OCI-LY1 (cell line): ENCODE measurements at regions not wholly inside any gene's neighbourhood (a gene's known extent, or its start where the extent isn't known, plus 50 kb on each side); places are given as distances from the start of the nearest gene placed in this dataset.

Experiments used
- H2AFZ ChIP-seq: fragments of 200-600 bp; sonication (generic), shearing (Covaris generic); 2 replicates; pipeline ENCODE4 v1.6.0; 2014; ENCODE audit warnings: antibody characterized with exemption, mild to moderate bottlenecking, low read length
- H3F3A ChIP-seq: fragments of 200-600 bp; sonication (generic), shearing (Covaris generic); 2 replicates; pipeline ENCODE4 v1.6.0; 2014; ENCODE audit warnings: mild to moderate bottlenecking, antibody characterized with exemption, low read length, moderate library complexity; ENCODE audit not compliant: insufficient read depth
- H3K27ac ChIP-seq: fragments of 200-600 bp; sonication (generic); 2 replicates; pipeline ENCODE4 v1.5.1; 2014; ENCODE audit warnings: low read length, mixed run types, mild to moderate bottlenecking, low read depth; ENCODE audit not compliant: poor library complexity, severe bottlenecking
- H3K27me3 ChIP-seq: fragments of 200-600 bp; sonication (generic); 2 replicates; pipeline ENCODE4 v1.6.0; 2014; ENCODE audit warnings: antibody characterized with exemption, mild to moderate bottlenecking, low read length, moderate library complexity; ENCODE audit not compliant: insufficient read depth
- H3K36me3 ChIP-seq: fragments of 200-600 bp; sonication (generic); 2 replicates; pipeline ENCODE4 v1.6.1; 2014; ENCODE audit warnings: mild to moderate bottlenecking, antibody characterized with exemption, low read length, moderate library complexity, mixed read lengths; ENCODE audit not compliant: insufficient read depth
- H3K4me1 ChIP-seq: fragments of 200-600 bp; sonication (generic); 2 replicates; pipeline ENCODE4 v1.5.1; 2014; ENCODE audit warnings: mild to moderate bottlenecking, low read length, moderate library complexity; ENCODE audit not compliant: insufficient read depth, severe bottlenecking
- H3K4me2 ChIP-seq: fragments of 200-600 bp; sonication (generic), shearing (Covaris generic); 2 replicates; pipeline ENCODE4 v1.6.1; 2014; ENCODE audit warnings: low read length
- H3K4me3 ChIP-seq: fragments of 200-600 bp; sonication (generic); 2 replicates; pipeline ENCODE4 v1.5.1; 2014; ENCODE audit warnings: low read length, low read depth, mild to moderate bottlenecking, mixed read lengths; ENCODE audit not compliant: poor library complexity, severe bottlenecking
- H3K79me2 ChIP-seq: fragments of 200-600 bp; shearing (Covaris generic); 2 replicates; pipeline ENCODE4 v1.6.1; 2016; ENCODE audit warnings: mixed run types, low read length, mixed read lengths; ENCODE audit not compliant: insufficient read depth
- H3K9ac ChIP-seq: fragments of 200-600 bp; sonication (generic), shearing (Covaris generic); 2 replicates; pipeline ENCODE4 v1.6.1; 2014; ENCODE audit warnings: mild to moderate bottlenecking, low read length, mixed read lengths
- H3K9me2 ChIP-seq: fragments of 200-600 bp; sonication (generic), shearing (Covaris generic); 2 replicates; pipeline ENCODE4 v1.6.1; 2014; ENCODE audit warnings: low read depth, mild to moderate bottlenecking, low read length, mixed read lengths
- H3K9me3 ChIP-seq: fragments of 200-600 bp; shearing (Covaris generic); 2 replicates; pipeline ENCODE4 v1.6.1; 2014; ENCODE audit warnings: low read length, mixed read lengths
- H4K20me1 ChIP-seq: fragments of 200-600 bp; sonication (generic), shearing (Covaris generic); 2 replicates; pipeline ENCODE4 v1.6.0; 2016; ENCODE audit warnings: mild to moderate bottlenecking, low read length; ENCODE audit not compliant: insufficient read depth
- CTCF ChIP-seq: fragments of 200-600 bp; sonication (generic), shearing (Covaris generic); IDR thresholded peaks from 2 replicates; pipeline ENCODE4 v1.5.1; 2017; ENCODE audit warnings: mild to moderate bottlenecking, antibody characterized with exemption, low read length, moderate library complexity, mixed read lengths
- EZH2 ChIP-seq: fragments of 200-600 bp; sonication (generic), shearing (Covaris generic); IDR thresholded peaks from 2 replicates; pipeline ENCODE4 v1.8.0; 2017; ENCODE audit warnings: borderline replicate concordance, mixed run types, mild to moderate bottlenecking, antibody characterized with exemption, low read length, moderate library complexity, mixed read lengths

GRCh38 chr4:58935332-58935731 lies 1825.1 kb upstream of the IGFBP7 start:
- Histone ChIP-seq H4K20me1 (no peaks in the 10 kb centered on the region), H3K9me2 (no peaks in the 10 kb centered on the region), H3K9ac (no peak overlapping the region), H3K79me2 (no peaks in the 10 kb centered on the region), H3K4me3 (no peak overlapping the region), H3K4me2 (no peak overlapping the region), H3K4me1 (no peaks in the 10 kb centered on the region), H3K36me3 (no peaks in the 10 kb centered on the region), H3K27me3 (no peaks in the 10 kb centered on the region), H3K9me3 (no peaks in the 10 kb centered on the region), H3K27ac (no peak overlapping the region), H3F3A (no peaks in the 10 kb centered on the region), H2AFZ (no peak overlapping the region)
- no peak for TF ChIP-seq CTCF
- TF ChIP-seq EZH2, result no peak

- H3F3A ChIP-seq, result no peaks in the 10 kb centered on the region
- H3K36me3 ChIP-seq, result no peaks in the 10 kb centered on the region
- H2AFZ ChIP-seq, result no peak overlapping the region
Measured at GRCh38 chr4:58936436-58936835, 1826.3 kb upstream of the IGFBP7 start.

GRCh38 chr4:58940167-58940566 lies 1830.0 kb upstream of the IGFBP7 start:
- Histone ChIP-seq H3K4me3 (no peak overlapping the region), H3K79me2 (no peaks in the 10 kb centered on the region), H3F3A (no peaks in the 10 kb centered on the region), H3K9ac (no peak overlapping the region), H4K20me1 (no peaks in the 10 kb centered on the region), H3K27ac (no peak overlapping the region), H3K9me2 (no peaks in the 10 kb centered on the region), H3K4me1 (no peaks in the 10 kb centered on the region), H3K4me2 (no peak overlapping the region), H2AFZ (no peak overlapping the region), H3K27me3 (no peaks in the 10 kb centered on the region), H3K36me3 (no peaks in the 10 kb centered on the region), H3K9me3 (no peaks in the 10 kb centered on the region)
- TF ChIP-seq CTCF (no peak), EZH2 (no peak)

More at GRCh38 chr4:58936436-58936835, 1826.3 kb upstream of the IGFBP7 start:
- Histone ChIP-seq H3K9me3 (no peaks in the 10 kb centered on the region), H3K4me3 (no peak overlapping the region), H3K4me2 (no peak overlapping the region), H4K20me1 (no peaks in the 10 kb centered on the region), H3K9ac (no peak overlapping the region), H3K27ac (no peak overlapping the region), H3K9me2 (no peaks in the 10 kb centered on the region), H3K27me3 (no peaks in the 10 kb centered on the region), H3K4me1 (no peaks in the 10 kb centered on the region), H3K79me2 (no peaks in the 10 kb centered on the region)
- TF ChIP-seq EZH2, result no peak
- TF ChIP-seq CTCF, result no peak
